ENCODE measurements at regions not wholly inside any gene's neighbourhood (a gene's known extent, or its start where the extent isn't known, plus 50 kb on each side); places are given as distances from the start of the nearest gene placed in this dataset.

DNA sequence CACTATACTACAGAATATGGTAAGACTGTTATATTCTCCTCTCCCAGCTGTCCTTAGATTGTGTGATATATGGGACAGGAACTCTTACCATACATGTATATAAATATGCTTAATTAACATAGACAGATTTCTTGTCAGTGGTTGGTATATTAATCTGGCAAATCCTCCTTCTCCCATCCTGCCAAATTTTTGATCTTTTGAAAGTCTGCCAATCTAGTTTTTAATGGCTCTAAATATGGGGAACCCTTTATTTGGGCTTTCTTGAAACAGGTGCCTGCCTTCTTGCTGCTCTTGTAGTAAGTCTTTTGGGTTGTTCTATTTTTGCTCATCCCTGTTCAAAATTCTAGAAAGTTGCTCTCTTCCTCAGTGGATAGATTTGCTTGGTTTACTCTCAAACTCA is 63.5 kb downstream of the SPATA31D1 start:
- Histone ChIP-seq H3K4me2 (ENCODE audit: low read depth, low read length, poor library complexity, severe bottlenecking) (no peak overlapping the region), H3K27me3 (ENCODE audit: insufficient read depth, low read length, poor library complexity, severe bottlenecking) (no peaks in the 10 kb centered on the region), H3K9me2 (replicated peaks; ENCODE audit: low read depth, low read length) (no peaks in the 10 kb centered on the region), H3K9me3 (ENCODE audit: insufficient read depth, low read depth, low read length) (no peaks in the 10 kb centered on the region), H3K9ac (ENCODE audit: low read depth, low read length, poor library complexity, severe bottlenecking) (no peak overlapping the region), H3K4me3 (ENCODE audit: low read length, poor library complexity, severe bottlenecking) (no peak overlapping the region), H4K20me1 (ENCODE audit: insufficient read depth, low read length, poor library complexity, severe bottlenecking) (no peaks in the 10 kb centered on the region), H3K4me1 (ENCODE audit: insufficient read depth, low read length, poor library complexity, severe bottlenecking) (no peaks in the 10 kb centered on the region), H2AFZ (ENCODE audit: low read length) (no peak overlapping the region), H3F3A (ENCODE audit: low read depth) (no peaks in the 10 kb centered on the region), H3K36me3 (ENCODE audit: insufficient read depth, low read length) (no peaks in the 10 kb centered on the region), H3K79me2 (ENCODE audit: insufficient read depth, low read length) (no peaks in the 10 kb centered on the region)
- TF ChIP-seq EZH2phosphoT487 (IDR thresholded peaks at IDR 0.05; ENCODE audit: borderline replicate concordance) (no peak), CTCF (conservative IDR thresholded peaks at IDR 0.05; ENCODE audit: low read length) (no peak)

- H3K9me2 ChIP-seq (replicated peaks; ENCODE audit: low read depth, low read length): no peaks in the 10 kb centered on the region
- H3K4me3 ChIP-seq (ENCODE audit: low read length, poor library complexity, severe bottlenecking): no peak overlapping the region
- no peaks in the 10 kb centered on the region for H3K36me3 ChIP-seq (ENCODE audit: insufficient read depth, low read length)
- no peaks in the 10 kb centered on the region for H3F3A ChIP-seq (ENCODE audit: low read depth)
- H2AFZ ChIP-seq (ENCODE audit: low read length): no peak overlapping the region
- H3K27me3 ChIP-seq (ENCODE audit: insufficient read depth, low read length, poor library complexity, severe bottlenecking): no peaks in the 10 kb centered on the region
- no peak for TF ChIP-seq EZH2phosphoT487 (IDR thresholded peaks at IDR 0.05; ENCODE audit: borderline replicate concordance)
- no peak for TF ChIP-seq CTCF (conservative IDR thresholded peaks at IDR 0.05; ENCODE audit: low read length)
- H3K9ac ChIP-seq (ENCODE audit: low read depth, low read length, poor library complexity, severe bottlenecking): no peak overlapping the region
- no peaks in the 10 kb centered on the region for H4K20me1 ChIP-seq (ENCODE audit: insufficient read depth, low read length, poor library complexity, severe bottlenecking)
- no peaks in the 10 kb centered on the region for H3K79me2 ChIP-seq (ENCODE audit: insufficient read depth, low read length)
- H3K4me1 ChIP-seq (ENCODE audit: insufficient read depth, low read length, poor library complexity, severe bottlenecking): peaks cover 14% of the 10 kb centered on the region
- H3K4me2 ChIP-seq (ENCODE audit: low read depth, low read length, poor library complexity, severe bottlenecking): no peak overlapping the region
- H3K9me3 ChIP-seq (ENCODE audit: insufficient read depth, low read depth, low read length): no peaks in the 10 kb centered on the region
Measured at GRCh38 chr9:82054264-82055015, 65.9 kb downstream of the SPATA31D1 start.

DNA sequence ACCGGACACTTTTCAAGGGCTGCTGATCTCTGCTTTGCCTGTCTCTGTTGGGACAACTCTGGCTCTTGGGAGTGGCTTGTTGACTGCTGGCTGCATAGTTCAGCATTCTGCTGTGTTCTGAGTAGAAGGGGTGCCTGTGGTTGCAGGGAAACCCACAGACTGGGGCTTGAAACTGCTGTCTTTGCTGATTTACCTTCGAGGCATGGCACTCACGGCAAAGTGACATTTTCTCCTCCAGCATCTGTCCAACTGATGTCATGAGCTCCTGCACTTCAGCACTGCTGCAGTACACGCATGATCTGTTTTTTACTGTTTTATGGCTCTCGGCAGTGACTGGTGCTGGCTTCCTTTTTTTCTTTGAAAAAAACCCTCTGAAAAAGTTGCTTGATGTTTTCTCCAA is 69.2 kb downstream of the SPATA31D1 start:
- H3K4me2 ChIP-seq (ENCODE audit: low read depth, low read length, poor library complexity, severe bottlenecking): peak overlapping the region; percentile 10
- TF ChIP-seq EZH2phosphoT487 (IDR thresholded peaks at IDR 0.05; ENCODE audit: borderline replicate concordance) (no peak), CTCF (conservative IDR thresholded peaks at IDR 0.05; ENCODE audit: low read length) (no peak)
- no peak overlapping the region for H2AFZ ChIP-seq (ENCODE audit: low read length)

More for the DNA sequence above, 69.2 kb downstream of the SPATA31D1 start:
- H3K79me2 ChIP-seq (ENCODE audit: insufficient read depth, low read length): no peaks in the 10 kb centered on the region
- H4K20me1 ChIP-seq (ENCODE audit: insufficient read depth, low read length, poor library complexity, severe bottlenecking): no peaks in the 10 kb centered on the region
- H3F3A ChIP-seq (ENCODE audit: low read depth): no peaks in the 10 kb centered on the region
- no peaks in the 10 kb centered on the region for H3K9me2 ChIP-seq (replicated peaks; ENCODE audit: low read depth, low read length)
- H3K4me1 ChIP-seq (ENCODE audit: insufficient read depth, low read length, poor library complexity, severe bottlenecking): peaks cover 14% of the 10 kb centered on the region
- no peaks in the 10 kb centered on the region for H3K9me3 ChIP-seq (ENCODE audit: insufficient read depth, low read depth, low read length)
- no peak overlapping the region for H3K9ac ChIP-seq (ENCODE audit: low read depth, low read length, poor library complexity, severe bottlenecking)
- no peaks in the 10 kb centered on the region for H3K27me3 ChIP-seq (ENCODE audit: insufficient read depth, low read length, poor library complexity, severe bottlenecking)
- H3K4me3 ChIP-seq (ENCODE audit: low read length, poor library complexity, severe bottlenecking): no peak overlapping the region
- H3K36me3 ChIP-seq (ENCODE audit: insufficient read depth, low read length): no peaks in the 10 kb centered on the region

All from Loucy (cell line).